NCI-H128 (cell line): ENCODE measurements at regions not wholly inside any gene's neighbourhood (a gene's known extent, or its start where the extent isn't known, plus 50 kb on each side); places are given as distances from the start of the nearest gene placed in this dataset.

Experiments
- DNase-seq: peaks from one replicate; lab custom pipeline; 2025; ENCODE audit not compliant: unreplicated experiment; lab: John Stamatoyannopoulos, UW

- no peak for DNase-seq
Measured at GRCh38 chr1:213828867-213829266, 158.9 kb upstream of the PROX1 start.

- DNase-seq: no peak
Measured at GRCh38 chr1:213829780-213830179, 158.0 kb upstream of the PROX1 start.

- no peak for DNase-seq
Measured at GRCh38 chr1:213830371-213830770, 157.4 kb upstream of the PROX1 start.

GRCh38 chr1:213840575-213840974 lies 147.2 kb upstream of the PROX1 start:
- no peak for DNase-seq

- DNase-seq: no peak
Measured at GRCh38 chr1:213844632-213845031, 143.1 kb upstream of the PROX1 start.

- no peak for DNase-seq
Measured at GRCh38 chr1:213852107-213852506, 135.7 kb upstream of the PROX1 start.

GRCh38 chr1:213858581-213858980 lies 129.2 kb upstream of the PROX1 start:
- DNase-seq: no peak

- no peak for DNase-seq
Measured at GRCh38 chr1:213861841-213862240, 125.9 kb upstream of the PROX1 start.

- DNase-seq: no peak
Measured at GRCh38 chr1:213864091-213864490, 123.7 kb upstream of the PROX1 start.

GRCh38 chr1:213868482-213868881 lies 119.3 kb upstream of the PROX1 start:
- no peak for DNase-seq

GRCh38 chr1:213871179-213871578 lies 116.6 kb upstream of the PROX1 start:
- DNase-seq: no peak

GRCh38 chr1:213874789-213875188 lies 113.0 kb upstream of the PROX1 start:
- no peak for DNase-seq

- no peak for DNase-seq
Measured at GRCh38 chr1:213876531-213876930, 111.2 kb upstream of the PROX1 start.

- no peak for DNase-seq
Measured at GRCh38 chr1:213883618-213884017, 104.2 kb upstream of the PROX1 start.

- DNase-seq: no peak
Measured at GRCh38 chr1:213884402-213884801, 103.4 kb upstream of the PROX1 start.

- DNase-seq: no peak
Measured at GRCh38 chr1:213884942-213885341, 102.8 kb upstream of the PROX1 start.

- DNase-seq: no peak
Measured at GRCh38 chr1:213887842-213888241, 99.9 kb upstream of the PROX1 start.

- no peak for DNase-seq
Measured at GRCh38 chr1:213891989-213892902, 95.5 kb upstream of the PROX1 start.

GRCh38 chr1:213898684-213899083 lies 89.1 kb upstream of the PROX1 start:
- no peak for DNase-seq

- DNase-seq: no peak
Measured at GRCh38 chr1:213899413-213899812, 88.4 kb upstream of the PROX1 start.

GRCh38 chr1:213905344-213905743 lies 82.4 kb upstream of the PROX1 start:
- DNase-seq: no peak

- no peak for DNase-seq
Measured at GRCh38 chr1:213908521-213908920, 79.3 kb upstream of the PROX1 start.

- DNase-seq: no peak
Measured at GRCh38 chr1:213914392-213914791, 73.4 kb upstream of the PROX1 start.
